T-helper 17 cell (primary cell): ENCODE measurements at regions not wholly inside any gene's neighbourhood (a gene's known extent, or its start where the extent isn't known, plus 50 kb on each side); places are given as distances from the start of the nearest gene placed in this dataset.

Experiments used
- ATAC-seq: fragments of 150-1000 bp; cut with Tn5 transposase; 2 replicates; pipeline ENCODE4 v1.10.0; 2021; ENCODE audit warnings: mild to moderate bottlenecking, moderate library complexity
- DNase-seq, 3 donors: peaks; one replicate each; pipeline versions ENCODE4 v3.0.0 to v3.0.0-alpha.2; 2020 to 2021
- H3K9me3 ChIP-seq: one replicate; pipeline ENCODE4 v1.7.0; 2013; ENCODE audit warnings: low read length, mild to moderate bottlenecking; ENCODE audit not compliant: control insufficient read depth, poor library complexity, severe bottlenecking
- H3K27ac Mint-ChIP-seq: one replicate; pipeline ENCODE4 v1.8.0; 2022; ENCODE audit warnings: mild to moderate bottlenecking, moderate library complexity, mixed read lengths
- H3K27me3 Mint-ChIP-seq: one replicate; pipeline ENCODE4 v1.8.0; 2022; ENCODE audit warnings: mixed read lengths
- H3K36me3 Mint-ChIP-seq: one replicate; pipeline ENCODE4 v1.8.0; 2022; ENCODE audit warnings: low read depth, mixed read lengths
- H3K4me1 Mint-ChIP-seq: one replicate; pipeline ENCODE4 v1.8.0; 2022; ENCODE audit warnings: mild to moderate bottlenecking, mixed read lengths
- H3K4me3 Mint-ChIP-seq: one replicate; pipeline ENCODE4 v1.8.0; 2022; ENCODE audit warnings: mild to moderate bottlenecking, moderate library complexity, mixed read lengths

GRCh38 chr2:8406271-8406670 is 275.6 kb upstream of the ID2 start:
- H3K27ac Mint-ChIP-seq: no peak overlapping the region
- ATAC-seq (no peak), DNase-seq (no peak)
- peaks cover 44% of the 10 kb centered on the region for H3K4me1 Mint-ChIP-seq
- H3K4me3 Mint-ChIP-seq: no peak overlapping the region
- H3K27me3 Mint-ChIP-seq: no peaks in the 10 kb centered on the region
- H3K9me3 ChIP-seq: no peaks in the 10 kb centered on the region
- peaks cover 3% of the 10 kb centered on the region for H3K36me3 Mint-ChIP-seq

- ATAC-seq: no peak
- peaks cover 3% of the 10 kb centered on the region for H3K36me3 Mint-ChIP-seq
Observed at GRCh38 chr2:8407332-8407731, 274.5 kb upstream of the ID2 start.

GRCh38 chr2:8408560-8409460 is 273.0 kb upstream of the ID2 start:
- H3K9me3 ChIP-seq: no peaks in the 10 kb centered on the region
- DNase-seq (peak in 2 of 3 donors; percentile 11 to 19), ATAC-seq (peak; percentile 97)
- H3K4me3 Mint-ChIP-seq: peak overlapping the region; percentile 76
- no peaks in the 10 kb centered on the region for H3K27me3 Mint-ChIP-seq
- peak overlapping the region; percentile 90 for H3K27ac Mint-ChIP-seq
- H3K4me1 Mint-ChIP-seq: peaks cover 36% of the 10 kb centered on the region
- peaks cover 3% of the 10 kb centered on the region for H3K36me3 Mint-ChIP-seq

More at GRCh38 chr2:8407332-8407731, 274.5 kb upstream of the ID2 start:
- no peak for DNase-seq
- Mint-ChIP-seq H3K4me1 (peaks cover 48% of the 10 kb centered on the region), H3K4me3 (no peak overlapping the region), H3K27ac (no peak overlapping the region), H3K27me3 (no peaks in the 10 kb centered on the region)
- no peaks in the 10 kb centered on the region for H3K9me3 ChIP-seq

GRCh38 chr2:8409461-8410260 is 272.2 kb upstream of the ID2 start:
- Mint-ChIP-seq H3K36me3 (no peaks in the 10 kb centered on the region), H3K4me1 (peaks cover 30% of the 10 kb centered on the region), H3K27me3 (no peaks in the 10 kb centered on the region), H3K27ac (peak overlapping the region; percentile 90), H3K4me3 (peak overlapping the region; percentile 76)
- ATAC-seq (no peak), DNase-seq (no peak)
- no peaks in the 10 kb centered on the region for H3K9me3 ChIP-seq

- Mint-ChIP-seq H3K4me3 (no peak overlapping the region), H3K27ac (no peak overlapping the region), H3K36me3 (no peaks in the 10 kb centered on the region), H3K27me3 (no peaks in the 10 kb centered on the region), H3K4me1 (peaks cover 34% of the 10 kb centered on the region)
- no peaks in the 10 kb centered on the region for H3K9me3 ChIP-seq
- no peak for DNase-seq
- ATAC-seq: no peak
Observed at GRCh38 chr2:8412082-8412481, 269.8 kb upstream of the ID2 start.

- no peak for ATAC-seq
- Mint-ChIP-seq H3K27ac (peak overlapping the region; percentile 4), H3K36me3 (no peaks in the 10 kb centered on the region), H3K4me1 (peaks cover 38% of the 10 kb centered on the region), H3K27me3 (no peaks in the 10 kb centered on the region), H3K4me3 (no peak overlapping the region)
- no peaks in the 10 kb centered on the region for H3K9me3 ChIP-seq
- no peak for DNase-seq
Observed at GRCh38 chr2:8412586-8412985, 269.3 kb upstream of the ID2 start.

- no peak overlapping the region for H3K4me3 Mint-ChIP-seq
- no peak for ATAC-seq
- peaks cover 37% of the 10 kb centered on the region for H3K4me1 Mint-ChIP-seq
Observed at GRCh38 chr2:8413589-8414135, 268.2 kb upstream of the ID2 start.

GRCh38 chr2:8414946-8415879 is 266.6 kb upstream of the ID2 start:
- Mint-ChIP-seq H3K27ac (no peak overlapping the region), H3K27me3 (no peaks in the 10 kb centered on the region), H3K4me1 (peaks cover 22% of the 10 kb centered on the region), H3K36me3 (peaks cover 2% of the 10 kb centered on the region), H3K4me3 (no peak overlapping the region)
- H3K9me3 ChIP-seq: no peaks in the 10 kb centered on the region
- DNase-seq (no peak), ATAC-seq (no peak)

More at GRCh38 chr2:8413589-8414135, 268.2 kb upstream of the ID2 start:
- Mint-ChIP-seq H3K27ac (no peak overlapping the region), H3K36me3 (no peaks in the 10 kb centered on the region), H3K27me3 (no peaks in the 10 kb centered on the region)
- no peak for DNase-seq
- no peaks in the 10 kb centered on the region for H3K9me3 ChIP-seq

GRCh38 chr2:8416001-8416571 is 265.8 kb upstream of the ID2 start:
- H3K4me1 Mint-ChIP-seq: peaks cover 17% of the 10 kb centered on the region
- H3K27ac Mint-ChIP-seq: no peak overlapping the region
- H3K27me3 Mint-ChIP-seq: no peaks in the 10 kb centered on the region
- no peak for DNase-seq
- peaks cover 2% of the 10 kb centered on the region for H3K36me3 Mint-ChIP-seq
- no peaks in the 10 kb centered on the region for H3K9me3 ChIP-seq
- ATAC-seq: no peak
- H3K4me3 Mint-ChIP-seq: no peak overlapping the region

GRCh38 chr2:8416849-8417832 is 264.7 kb upstream of the ID2 start:
- H3K9me3 ChIP-seq: no peaks in the 10 kb centered on the region
- Mint-ChIP-seq H3K36me3 (peaks cover 3% of the 10 kb centered on the region), H3K4me3 (no peak overlapping the region), H3K27me3 (no peaks in the 10 kb centered on the region), H3K27ac (peak overlapping the region; percentile 71), H3K4me1 (peaks cover 11% of the 10 kb centered on the region)
- ATAC-seq (no peak), DNase-seq (no peak)

GRCh38 chr2:8418721-8419120 is 263.1 kb upstream of the ID2 start:
- ATAC-seq (no peak), DNase-seq (no peak)
- Mint-ChIP-seq H3K27ac (no peak overlapping the region), H3K4me1 (peaks cover 11% of the 10 kb centered on the region), H3K36me3 (peaks cover 4% of the 10 kb centered on the region), H3K4me3 (no peak overlapping the region), H3K27me3 (no peaks in the 10 kb centered on the region)
- H3K9me3 ChIP-seq: no peaks in the 10 kb centered on the region
